HG03196 (cell line): ENCODE measurements at regions not wholly inside any gene's neighbourhood (a gene's known extent, or its start where the extent isn't known, plus 50 kb on each side); places are given as distances from the start of the nearest gene placed in this dataset.
"Not testable (repeated sequence)": the region's sequence is repeated elsewhere in the genome, so short reads cannot be mapped to it uniquely, and the experiment has no call there.

Experiments
- ATAC-seq: cut with Tn5 transposase; IDR thresholded peaks from one replicate; pipeline ENCODE4 v1.9.1; 2021; ENCODE audit not compliant: unreplicated experiment

GRCh38 chr7:76852362-76852761 is 179.8 kb downstream of the SPDYE17 start:
- ATAC-seq = not testable (repeated sequence)

GRCh38 chr7:76851617-76852016 is 180.5 kb downstream of the SPDYE17 start:
- not testable (repeated sequence) for ATAC-seq

GRCh38 chr7:76849887-76850563 is 182.1 kb downstream of the SPDYE17 start:
- not testable (repeated sequence) for ATAC-seq

GRCh38 chr7:76839879-76840278 is 192.3 kb downstream of the SPDYE17 start:
- not testable (repeated sequence) for ATAC-seq

- ATAC-seq = not testable (repeated sequence)
These were observed 192.9 kb downstream of the SPDYE17 start for GRCh38 chr7:76839214-76839613.

- ATAC-seq = not testable (repeated sequence)
These were observed 193.8 kb downstream of the SPDYE17 start for GRCh38 chr7:76838357-76838756.

GRCh38 chr7:76829233-76829632 is 202.2 kb upstream of the POMZP3 start:
- ATAC-seq = not testable (repeated sequence)

- not testable (repeated sequence) for ATAC-seq
These were observed 199.1 kb upstream of the POMZP3 start for GRCh38 chr7:76826181-76826580.

GRCh38 chr7:76809856-76810255 is 182.8 kb upstream of the POMZP3 start:
- ATAC-seq = not testable (repeated sequence)

GRCh38 chr7:76807588-76808100 is 180.6 kb upstream of the POMZP3 start:
- ATAC-seq = not testable (repeated sequence)

GRCh38 chr7:76806460-76806859 is 179.4 kb upstream of the POMZP3 start:
- not testable (repeated sequence) for ATAC-seq

- ATAC-seq = not testable (repeated sequence)
These were observed 178.9 kb upstream of the POMZP3 start for GRCh38 chr7:76806010-76806409.

- ATAC-seq = not testable (repeated sequence)
These were observed 178.2 kb upstream of the POMZP3 start for GRCh38 chr7:76805262-76805661.

GRCh38 chr7:76797639-76798038 is 170.6 kb upstream of the POMZP3 start:
- not testable (repeated sequence) for ATAC-seq

GRCh38 chr7:76780693-76781092 is 153.6 kb upstream of the POMZP3 start:
- ATAC-seq = not testable (repeated sequence)

GRCh38 chr7:76774279-76774678 is 147.2 kb upstream of the POMZP3 start:
- not testable (repeated sequence) for ATAC-seq

GRCh38 chr7:76771980-76772379 is 144.9 kb upstream of the POMZP3 start:
- not testable (repeated sequence) for ATAC-seq

GRCh38 chr7:76763977-76764376 is 136.9 kb upstream of the POMZP3 start:
- ATAC-seq = not testable (repeated sequence)

- not testable (repeated sequence) for ATAC-seq
These were observed 133.6 kb upstream of the POMZP3 start for GRCh38 chr7:76760546-76761220.

- not testable (repeated sequence) for ATAC-seq
These were observed 112.5 kb upstream of the POMZP3 start for GRCh38 chr7:76739538-76739937.

GRCh38 chr7:76736724-76737123 is 109.6 kb upstream of the POMZP3 start:
- not testable (repeated sequence) for ATAC-seq

GRCh38 chr7:76736091-76736490 is 109.0 kb upstream of the POMZP3 start:
- ATAC-seq = not testable (repeated sequence)
